ENCODE measurements at regions not wholly inside any gene's neighbourhood (a gene's known extent, or its start where the extent isn't known, plus 50 kb on each side); places are given as distances from the start of the nearest gene placed in this dataset.

GRCh38 chr4:56155432-56155831 lies 206.7 kb downstream of the CEP135 start:
- DNase-seq (ENCODE audit: low spot score) (no peak), ATAC-seq (ENCODE audit: low read depth) (no peak)
- TF ChIP-seq CTCF (IDR thresholded peaks at IDR 0.05; ENCODE audit: poor library complexity, severe bottlenecking) = no peak
- no peak overlapping the region for H3K4me3 ChIP-seq (ENCODE audit: severe bottlenecking)
- H3K27me3 ChIP-seq (ENCODE audit: insufficient read depth, poor library complexity, severe bottlenecking) = no peaks in the 10 kb centered on the region
- no peaks in the 10 kb centered on the region for H3K36me3 ChIP-seq (ENCODE audit: low read depth)
- H3K27ac ChIP-seq (ENCODE audit: poor library complexity, severe bottlenecking) = no peak overlapping the region
- H3K9me3 ChIP-seq (ENCODE audit: severe bottlenecking) = no peaks in the 10 kb centered on the region
- no peaks in the 10 kb centered on the region for H3K4me1 ChIP-seq (ENCODE audit: insufficient read depth, poor library complexity, severe bottlenecking)

- ATAC-seq (ENCODE audit: low read depth) (no peak; the same call in 2 of the 3 replicates), DNase-seq (ENCODE audit: low spot score) (no peak)
- TF ChIP-seq CTCF (IDR thresholded peaks at IDR 0.05; ENCODE audit: poor library complexity, severe bottlenecking) = no peak
- no peak overlapping the region for H3K4me3 ChIP-seq (ENCODE audit: severe bottlenecking)
- H3K36me3 ChIP-seq (ENCODE audit: low read depth) = no peaks in the 10 kb centered on the region
- H3K27ac ChIP-seq (ENCODE audit: poor library complexity, severe bottlenecking) = no peak overlapping the region
- no peaks in the 10 kb centered on the region for H3K4me1 ChIP-seq (ENCODE audit: insufficient read depth, poor library complexity, severe bottlenecking)
- H3K9me3 ChIP-seq (ENCODE audit: severe bottlenecking) = no peaks in the 10 kb centered on the region
- H3K27me3 ChIP-seq (ENCODE audit: insufficient read depth, poor library complexity, severe bottlenecking) = no peaks in the 10 kb centered on the region
Measured at GRCh38 chr4:56149591-56149990, 200.8 kb downstream of the CEP135 start.

GRCh38 chr4:56148428-56148827 lies 199.7 kb downstream of the CEP135 start:
- Histone ChIP-seq H3K27me3 (ENCODE audit: insufficient read depth, poor library complexity, severe bottlenecking) (no peaks in the 10 kb centered on the region), H3K4me1 (ENCODE audit: insufficient read depth, poor library complexity, severe bottlenecking) (no peaks in the 10 kb centered on the region), H3K9me3 (ENCODE audit: severe bottlenecking) (no peaks in the 10 kb centered on the region), H3K4me3 (ENCODE audit: severe bottlenecking) (no peak overlapping the region), H3K36me3 (ENCODE audit: low read depth) (no peaks in the 10 kb centered on the region), H3K27ac (ENCODE audit: poor library complexity, severe bottlenecking) (no peak overlapping the region)
- DNase-seq (ENCODE audit: low spot score) (no peak), ATAC-seq (ENCODE audit: low read depth) (no peak)
- no peak for TF ChIP-seq CTCF (IDR thresholded peaks at IDR 0.05; ENCODE audit: poor library complexity, severe bottlenecking)

GRCh38 chr4:56147371-56147770 lies 198.6 kb downstream of the CEP135 start:
- TF ChIP-seq CTCF (IDR thresholded peaks at IDR 0.05; ENCODE audit: poor library complexity, severe bottlenecking) = no peak
- H3K27ac ChIP-seq (ENCODE audit: poor library complexity, severe bottlenecking) = no peak overlapping the region
- H3K27me3 ChIP-seq (ENCODE audit: insufficient read depth, poor library complexity, severe bottlenecking) = no peaks in the 10 kb centered on the region
- no peaks in the 10 kb centered on the region for H3K4me1 ChIP-seq (ENCODE audit: insufficient read depth, poor library complexity, severe bottlenecking)
- H3K9me3 ChIP-seq (ENCODE audit: severe bottlenecking) = no peaks in the 10 kb centered on the region
- no peak for DNase-seq (ENCODE audit: low spot score)
- no peak overlapping the region for H3K4me3 ChIP-seq (ENCODE audit: severe bottlenecking)
- no peak for ATAC-seq (ENCODE audit: low read depth)
- H3K36me3 ChIP-seq (ENCODE audit: low read depth) = no peaks in the 10 kb centered on the region

- H3K9me3 ChIP-seq (ENCODE audit: severe bottlenecking) = no peaks in the 10 kb centered on the region
- H3K27me3 ChIP-seq (ENCODE audit: insufficient read depth, poor library complexity, severe bottlenecking) = no peaks in the 10 kb centered on the region
- H3K4me3 ChIP-seq (ENCODE audit: severe bottlenecking) = no peak overlapping the region
- no peaks in the 10 kb centered on the region for H3K4me1 ChIP-seq (ENCODE audit: insufficient read depth, poor library complexity, severe bottlenecking)
- ATAC-seq (ENCODE audit: low read depth) (no peak), DNase-seq (ENCODE audit: low spot score) (no peak)
- no peaks in the 10 kb centered on the region for H3K36me3 ChIP-seq (ENCODE audit: low read depth)
- no peak overlapping the region for H3K27ac ChIP-seq (ENCODE audit: poor library complexity, severe bottlenecking)
- TF ChIP-seq CTCF (IDR thresholded peaks at IDR 0.05; ENCODE audit: poor library complexity, severe bottlenecking) = no peak
Measured at GRCh38 chr4:56146956-56147355, 198.2 kb downstream of the CEP135 start.
